Astrocyte of the spinal cord (primary cell): ENCODE measurements at regions not wholly inside any gene's neighbourhood (a gene's known extent, or its start where the extent isn't known, plus 50 kb on each side); places are given as distances from the start of the nearest gene placed in this dataset.

Experiments
- DNase-seq: peaks from one replicate; pipeline ENCODE4 v3.0.0; 2011; ENCODE audit warnings: low read depth, low spot score
- H3K4me3 ChIP-seq: 2 replicates; pipeline ENCODE4 v1.5.1; 2011; ENCODE audit warnings: low read depth, mild to moderate bottlenecking, low read length, moderate library complexity
- CTCF ChIP-seq: IDR thresholded peaks from 2 replicates; pipeline ENCODE4 v1.5.1; 2012; ENCODE audit warnings: low read depth, mild to moderate bottlenecking, low read length, inconsistent platforms
- in situ Hi-C: cut with HindIII; loops from 2 replicates; pipeline ENCODE4 v1.10.0; 2017; ENCODE audit warnings: low sequenced_read_pairs

GRCh38 chr1:196001188-196001587 lies 607.1 kb downstream of the KCNT2 start:
- in situ Hi-C loops: no loop called here
- no peak for TF ChIP-seq CTCF
- DNase-seq: no peak
- no peak overlapping the region for H3K4me3 ChIP-seq

GRCh38 chr1:195999022-195999421 lies 609.2 kb downstream of the KCNT2 start:
- in situ Hi-C loops: no loop called here
- no peak overlapping the region for H3K4me3 ChIP-seq
- no peak for DNase-seq
- no peak for TF ChIP-seq CTCF

GRCh38 chr1:195981448-195982139 lies 626.6 kb downstream of the KCNT2 start:
- DNase-seq: peak; percentile 42
- no peak overlapping the region for H3K4me3 ChIP-seq
- in situ Hi-C loops: no loop called here
- TF ChIP-seq CTCF: no peak

GRCh38 chr1:195979646-195980045 lies 628.6 kb downstream of the KCNT2 start:
- no peak overlapping the region for H3K4me3 ChIP-seq
- in situ Hi-C loops: no loop called here
- no peak for TF ChIP-seq CTCF
- DNase-seq: no peak

GRCh38 chr1:195973311-195973904 lies 634.8 kb downstream of the KCNT2 start:
- in situ Hi-C loops: no loop called here

GRCh38 chr1:195971589-195971988 lies 636.7 kb downstream of the KCNT2 start:
- in situ Hi-C loops: no loop called here
- no peak for TF ChIP-seq CTCF
- no peak overlapping the region for H3K4me3 ChIP-seq
- DNase-seq: no peak

More at GRCh38 chr1:195973311-195973904, 634.8 kb downstream of the KCNT2 start:
- H3K4me3 ChIP-seq: no peak overlapping the region
- DNase-seq: no peak
- TF ChIP-seq CTCF: no peak
